HG02970 (cell line): ENCODE measurements at regions not wholly inside any gene's neighbourhood (a gene's known extent, or its start where the extent isn't known, plus 50 kb on each side); places are given as distances from the start of the nearest gene placed in this dataset.

Experiments used
- ATAC-seq: cut with Tn5 transposase; IDR thresholded peaks from one replicate; pipeline ENCODE4 v1.9.1; 2021; ENCODE audit warnings: mild to moderate bottlenecking, moderate library complexity, moderate number of reproducible peaks; ENCODE audit not compliant: unreplicated experiment, low FRiP score

- ATAC-seq = no peak
These were observed 170.3 kb upstream of the USP24 start for GRCh38 chr1:55385402-55386018.

GRCh38 chr1:55384637-55385036, 169.5 kb upstream of the USP24 start:
- ATAC-seq = no peak

GRCh38 chr1:55382806-55383305, 167.7 kb upstream of the USP24 start:
- no peak for ATAC-seq

GRCh38 chr1:55381983-55382382, 166.8 kb upstream of the USP24 start:
- no peak for ATAC-seq

GRCh38 chr1:55381491-55381890, 166.3 kb upstream of the USP24 start:
- no peak for ATAC-seq

GRCh38 chr1:55380355-55380970, 165.3 kb upstream of the USP24 start:
- no peak for ATAC-seq

GRCh38 chr1:55378582-55378981, 163.4 kb upstream of the USP24 start:
- ATAC-seq = no peak

- ATAC-seq = no peak
These were observed 161.7 kb upstream of the USP24 start for GRCh38 chr1:55376897-55377296.

GRCh38 chr1:55375617-55376258, 160.6 kb upstream of the USP24 start:
- ATAC-seq = no peak

GRCh38 chr1:55374801-55375616, 159.8 kb upstream of the USP24 start:
- no peak for ATAC-seq

GRCh38 chr1:55374216-55374615, 159.1 kb upstream of the USP24 start:
- no peak for ATAC-seq

GRCh38 chr1:55369474-55369873, 154.3 kb upstream of the USP24 start:
- no peak for ATAC-seq

- no peak for ATAC-seq
These were observed 153.5 kb upstream of the USP24 start for GRCh38 chr1:55368698-55369097.

GRCh38 chr1:55367273-55367672, 152.1 kb upstream of the USP24 start:
- ATAC-seq = no peak

GRCh38 chr1:55364216-55364615, 149.1 kb upstream of the USP24 start:
- ATAC-seq = no peak

- no peak for ATAC-seq
These were observed 148.1 kb upstream of the USP24 start for GRCh38 chr1:55363268-55363667.

GRCh38 chr1:55362558-55362957, 147.4 kb upstream of the USP24 start:
- no peak for ATAC-seq

- no peak for ATAC-seq
These were observed 144.4 kb upstream of the USP24 start for GRCh38 chr1:55359611-55360010.

- no peak for ATAC-seq
These were observed 143.4 kb upstream of the USP24 start for GRCh38 chr1:55358581-55358980.

GRCh38 chr1:55355549-55355948, 140.4 kb upstream of the USP24 start:
- ATAC-seq = no peak
